HG02840 (cell line): ENCODE measurements at regions not wholly inside any gene's neighbourhood (a gene's known extent, or its start where the extent isn't known, plus 50 kb on each side); places are given as distances from the start of the nearest gene placed in this dataset.

ENCODE experiments used
- ATAC-seq: cut with Tn5 transposase; IDR thresholded peaks from one replicate; pipeline ENCODE4 v1.9.1; 2021; ENCODE audit warnings: mild to moderate bottlenecking, moderate library complexity, moderate number of reproducible peaks; ENCODE audit not compliant: unreplicated experiment, low FRiP score

DNA sequence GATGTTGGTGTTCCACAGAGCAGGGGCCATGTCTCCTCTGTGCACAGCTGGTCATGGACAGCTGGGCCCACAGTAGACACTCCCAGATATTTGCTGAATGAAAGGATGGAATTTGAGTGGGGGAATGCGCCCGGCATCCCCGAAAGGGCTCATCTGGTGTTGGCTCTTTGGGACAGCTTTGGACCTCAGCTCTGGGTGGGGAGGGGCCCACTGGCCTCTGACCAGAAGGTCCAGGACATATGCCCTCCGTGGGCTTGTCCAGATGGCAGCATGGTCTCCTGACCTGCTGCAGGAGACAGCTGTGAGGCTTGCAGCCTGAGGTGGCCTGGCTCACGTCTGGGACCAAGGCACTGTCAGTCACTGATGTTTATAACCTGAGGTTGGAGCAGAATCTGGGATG, 160.4 kb upstream of the AJAP1 start:
- ATAC-seq: no peak

DNA sequence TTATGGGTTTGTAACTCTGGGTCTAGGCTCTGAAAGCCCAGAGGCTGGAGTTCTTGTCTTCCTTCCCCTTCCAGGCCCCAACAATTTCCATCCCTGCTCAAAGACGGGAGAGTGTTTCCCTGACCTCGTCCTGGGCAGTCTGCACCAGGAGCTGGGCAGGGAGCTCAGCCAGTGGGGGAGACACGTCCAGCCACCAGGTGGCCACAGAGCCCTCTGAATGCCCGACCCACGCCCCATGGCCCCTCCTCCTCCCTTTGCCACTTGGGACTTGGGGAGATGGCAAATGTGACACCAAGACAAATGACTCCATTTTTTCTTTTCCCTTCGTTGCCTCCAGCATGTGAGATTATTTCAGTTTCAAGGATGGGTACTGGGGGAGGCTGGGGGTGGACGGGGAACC, 159.9 kb upstream of the AJAP1 start:
- ATAC-seq: no peak

GRCh38 chr1:4495809-4496208, 158.6 kb upstream of the AJAP1 start:
- ATAC-seq: no peak

DNA sequence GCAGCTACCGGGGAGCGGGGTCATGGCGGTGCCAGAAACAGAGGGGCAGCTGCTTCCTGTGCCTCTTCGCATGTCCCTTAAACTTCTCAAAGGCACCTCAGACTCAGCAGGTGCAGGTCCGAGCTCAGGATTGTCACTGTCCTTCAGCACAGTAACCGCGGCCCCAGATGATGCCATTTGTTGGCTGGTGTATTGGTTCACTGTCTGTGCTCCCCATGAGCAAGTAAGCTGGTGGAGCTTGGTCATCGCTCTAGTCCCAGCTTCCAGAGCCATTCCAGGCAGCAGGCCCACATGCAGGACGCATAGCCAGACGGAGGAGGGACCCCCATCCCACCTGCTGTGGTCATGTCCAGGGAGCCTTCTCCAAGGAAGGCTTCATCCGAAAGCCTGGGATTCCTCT, 154.0 kb upstream of the AJAP1 start:
- no peak for ATAC-seq

DNA sequence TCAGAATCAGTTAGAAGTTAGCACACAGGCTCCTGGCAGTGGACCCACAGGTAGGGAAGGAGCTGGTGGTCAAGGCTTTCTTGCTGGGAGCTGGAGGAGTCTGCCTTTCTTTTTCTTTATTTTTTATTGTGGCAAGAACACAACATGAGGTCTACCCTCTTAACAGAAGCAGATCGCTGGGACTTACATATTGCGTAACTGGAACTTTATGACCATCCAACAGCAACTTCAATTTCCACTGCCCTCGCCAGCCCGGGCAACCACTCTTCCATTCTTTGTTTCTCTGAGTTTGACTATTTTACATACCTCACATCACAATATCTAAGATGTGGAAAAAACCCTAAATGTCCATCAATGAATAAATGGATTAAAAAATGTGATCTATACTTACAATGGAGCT, 147.8 kb upstream of the AJAP1 start:
- no peak for ATAC-seq

- no peak for ATAC-seq
Measured at GRCh38 chr1:4509206-4509605, 145.2 kb upstream of the AJAP1 start.

GRCh38 chr1:4510276-4510691, 144.1 kb upstream of the AJAP1 start:
- no peak for ATAC-seq

- no peak for ATAC-seq
Measured at GRCh38 chr1:4511374-4511773, 143.0 kb upstream of the AJAP1 start.

DNA sequence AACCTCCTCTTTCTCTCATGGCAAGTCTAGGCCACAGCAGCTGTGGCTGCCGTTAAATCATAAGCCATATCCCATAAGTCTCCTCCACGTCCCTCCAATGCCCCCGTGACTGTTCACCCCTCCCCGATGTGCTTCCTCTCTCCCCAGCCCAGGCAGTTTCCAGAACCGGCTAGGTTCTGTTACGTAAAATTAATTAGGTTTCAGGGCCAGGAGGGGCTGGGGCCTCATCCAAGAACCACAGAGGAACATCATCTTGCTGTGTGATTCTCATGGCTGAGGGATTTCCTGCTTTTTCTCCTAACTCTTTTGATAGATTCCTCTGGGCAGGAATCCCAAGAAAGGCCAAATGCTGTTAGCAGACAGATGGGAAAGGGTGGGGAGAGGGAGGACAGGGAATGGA, 141.8 kb upstream of the AJAP1 start:
- no peak for ATAC-seq

GRCh38 chr1:4513685-4514084, 140.7 kb upstream of the AJAP1 start:
- no peak for ATAC-seq

GRCh38 chr1:4515727-4516289, 138.6 kb upstream of the AJAP1 start:
- ATAC-seq: no peak

DNA sequence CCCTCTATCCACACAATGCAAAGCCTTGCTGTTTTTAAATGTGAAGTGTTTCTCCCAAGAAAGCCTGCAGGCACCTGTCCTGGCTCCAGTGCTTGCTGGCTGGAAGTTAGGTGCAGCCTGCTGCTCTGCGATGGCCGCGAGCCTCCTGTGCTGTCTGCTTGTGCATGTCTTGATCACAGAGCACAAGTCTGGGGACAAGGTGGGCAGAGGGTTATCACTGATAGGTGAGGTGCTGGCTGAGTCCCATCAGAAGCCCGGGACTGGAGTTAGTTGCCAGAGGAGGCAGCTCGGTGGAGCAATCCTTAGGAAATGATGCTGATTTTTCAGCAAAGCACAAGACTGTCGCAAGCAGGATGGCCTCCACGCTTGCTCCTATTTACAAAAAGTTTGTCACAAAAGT, 137.8 kb upstream of the AJAP1 start:
- ATAC-seq: no peak

DNA sequence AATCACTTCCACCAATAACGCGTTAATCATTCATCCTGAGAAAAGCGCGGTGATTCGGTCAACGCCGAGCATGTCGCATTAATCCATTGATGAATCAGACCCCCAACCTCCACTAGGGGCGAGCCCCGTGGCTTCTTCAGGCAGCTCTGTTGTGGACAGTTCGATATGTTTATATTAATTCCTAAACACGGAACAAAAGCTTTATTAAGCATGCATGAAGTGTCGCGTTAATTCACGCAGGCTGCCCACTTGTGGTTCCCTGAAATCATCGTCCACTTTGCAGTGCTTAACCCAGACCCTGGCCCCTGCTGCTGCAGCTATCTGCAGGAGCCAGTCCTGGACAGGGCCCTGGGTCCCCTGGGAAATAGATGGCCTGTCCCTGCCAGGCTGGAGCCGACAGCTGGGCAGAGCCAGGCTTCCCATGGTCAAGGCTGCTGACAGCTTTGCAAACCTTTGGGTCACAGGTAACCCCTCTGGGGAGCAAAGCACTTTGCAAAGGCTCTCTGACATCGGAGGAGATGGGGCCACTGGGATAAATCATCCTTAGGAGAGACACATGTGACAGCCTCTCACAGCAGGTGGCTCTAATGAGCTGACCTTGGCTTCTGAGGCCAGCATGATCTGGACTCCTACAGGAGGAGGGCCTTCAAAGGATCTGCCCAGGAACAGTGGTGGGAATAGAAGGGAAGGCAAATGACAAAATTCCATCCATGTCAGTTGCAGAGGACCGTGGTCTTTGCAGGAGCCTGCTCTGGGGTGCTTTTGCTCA, 137.0 kb upstream of the AJAP1 start:
- no peak for ATAC-seq

DNA sequence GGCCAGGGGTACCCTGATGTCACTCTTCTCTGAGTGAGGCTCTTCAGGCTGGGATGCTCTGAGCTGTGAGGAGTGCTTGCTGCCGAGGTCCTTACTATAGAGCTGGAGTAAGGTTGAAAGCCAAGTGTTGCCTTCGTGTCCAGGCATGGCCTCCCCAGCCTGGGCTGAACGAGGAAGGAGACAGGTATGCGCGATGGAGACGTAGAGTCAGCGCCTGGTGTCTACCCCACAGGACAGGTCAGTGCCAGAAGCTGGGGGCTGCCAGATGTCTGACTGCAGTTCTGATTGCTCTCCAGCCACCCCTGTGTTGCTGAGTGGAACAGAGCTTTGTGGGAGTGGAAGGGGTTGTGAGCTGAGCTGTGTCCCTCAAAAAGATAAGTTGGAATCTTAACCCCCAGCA, 135.8 kb upstream of the AJAP1 start:
- ATAC-seq: no peak

- ATAC-seq: no peak
Measured at GRCh38 chr1:4519954-4520353, 134.5 kb upstream of the AJAP1 start.

DNA sequence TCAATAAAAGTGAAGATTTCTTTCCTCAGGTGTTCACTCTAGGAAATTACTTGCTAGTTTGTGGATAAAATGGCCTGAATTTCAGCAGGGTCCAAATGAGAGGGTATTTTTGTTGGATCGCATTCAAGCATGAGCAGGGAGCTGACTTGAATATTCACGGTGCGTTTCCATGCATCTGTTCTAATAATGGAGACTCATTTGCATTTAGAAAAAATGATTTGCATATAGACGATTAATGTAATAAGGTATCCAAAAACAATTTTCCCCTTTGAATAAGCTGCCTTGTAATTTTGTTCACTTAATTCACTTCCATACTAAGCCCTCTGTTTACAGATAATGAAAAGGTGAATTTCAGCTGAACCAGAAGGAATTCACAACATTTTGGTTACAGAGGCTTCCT, 130.9 kb upstream of the AJAP1 start:
- ATAC-seq: no peak

DNA sequence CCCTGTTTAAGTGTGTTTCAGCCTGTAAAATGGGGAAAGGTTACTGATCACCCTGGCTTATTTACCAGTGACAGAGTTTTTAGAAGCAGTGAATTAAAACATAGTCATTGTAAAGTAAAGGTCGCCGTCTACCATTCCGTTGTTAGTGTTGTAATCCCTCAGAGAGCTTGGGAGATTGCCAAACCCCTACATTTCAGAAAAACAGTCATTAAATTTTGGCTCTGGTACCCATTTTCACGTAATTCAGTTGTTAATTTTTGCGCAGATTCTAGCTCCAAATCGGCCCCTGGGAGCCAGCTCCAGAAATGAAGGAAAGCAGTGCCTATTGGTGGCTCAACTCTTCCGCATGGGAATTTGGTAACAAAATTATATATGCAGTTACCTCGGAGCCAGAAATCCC, 127.7 kb upstream of the AJAP1 start:
- no peak for ATAC-seq

GRCh38 chr1:4527819-4528218, 126.6 kb upstream of the AJAP1 start:
- ATAC-seq: no peak

- ATAC-seq: no peak
Measured at GRCh38 chr1:4528590-4528989, 125.8 kb upstream of the AJAP1 start.

DNA sequence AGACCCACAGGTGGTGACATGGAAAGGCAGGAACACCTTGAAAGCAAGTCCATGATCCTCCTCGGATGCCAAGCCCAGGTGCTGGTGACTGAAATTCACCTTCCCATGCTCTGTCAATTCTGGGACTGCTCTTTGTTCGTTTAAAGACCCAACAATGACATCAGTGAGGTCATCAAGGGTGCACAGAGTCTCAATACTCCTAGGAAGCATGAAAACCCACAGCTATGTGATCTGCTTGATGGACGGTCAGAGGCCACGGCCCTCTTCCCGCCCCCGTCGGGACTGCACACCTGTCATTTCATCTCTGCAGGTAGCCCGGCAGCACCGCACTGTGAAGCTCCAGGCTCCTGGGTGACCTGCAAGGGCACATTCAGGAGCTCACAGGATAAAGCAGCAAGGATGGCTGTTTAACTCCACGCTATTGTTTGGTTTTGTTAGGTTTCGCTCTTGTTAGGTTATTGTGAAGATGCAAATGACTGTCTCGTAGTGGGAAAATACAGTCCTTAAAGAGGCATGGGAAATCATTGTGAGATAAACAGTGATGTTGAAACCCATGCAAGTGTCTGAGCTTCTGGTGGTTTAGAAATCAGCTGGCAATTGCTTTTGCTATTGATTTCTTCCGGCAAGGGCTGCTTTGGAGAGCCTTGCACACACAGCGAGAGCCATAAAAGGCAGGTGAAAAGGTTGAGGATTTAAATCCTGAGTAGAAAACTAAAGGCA, 124.8 kb upstream of the AJAP1 start:
- ATAC-seq: no peak

GRCh38 chr1:4530166-4530785, 124.1 kb upstream of the AJAP1 start:
- no peak for ATAC-seq
